ENCODE measurements at regions not wholly inside any gene's neighbourhood (a gene's known extent, or its start where the extent isn't known, plus 50 kb on each side); places are given as distances from the start of the nearest gene placed in this dataset.

GRCh38 chr7:50214126-50214670, 90.3 kb upstream of the IKZF1 start:
- ChIA-PET POLR2A (interaction anchor here (1.0 to 4.5 kb wide), 5 partner anchors 12 to 138 kb away, joined by 3 to 26 read pairs (median 4); partner anchors contain the start of gene IKZF1), CTCF (interaction anchor here (1.0 to 2.5 kb wide), 5 partner anchors 95 to 204 kb away, joined by 3 to 13 read pairs (median 5); no protein-coding TSS in a partner anchor)
- H3K27ac Mint-ChIP-seq, result peak overlapping the region; percentile 84

DNA sequence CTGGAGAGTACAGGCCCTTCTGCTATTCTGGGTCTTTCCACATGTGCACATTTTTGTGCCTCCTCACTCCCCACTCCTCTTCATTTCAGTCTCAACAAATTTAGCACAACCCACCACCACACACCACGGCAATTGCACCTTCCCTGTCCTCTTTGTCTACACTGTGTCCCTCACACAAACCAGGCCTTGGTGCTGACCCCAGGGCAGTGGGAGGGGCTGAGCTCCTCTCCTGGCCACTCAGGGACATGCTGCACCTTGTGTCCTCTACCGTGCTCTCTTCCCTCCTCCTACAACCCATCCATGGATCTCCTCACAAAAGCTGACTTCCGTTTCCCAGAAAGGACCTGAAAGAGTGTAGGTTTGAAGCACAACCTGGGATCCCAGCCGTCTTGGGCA, 90.9 kb upstream of the IKZF1 start:
- Mint-ChIP-seq H3K4me3 (no peak overlapping the region), H3K9me3 (no peaks in the 10 kb centered on the region), H3K36me3 (ENCODE audit: low read depth) (no peaks in the 10 kb centered on the region), H3K4me1 (peaks cover 61% of the 10 kb centered on the region), H3K27me3 (no peaks in the 10 kb centered on the region), H3K27ac (peak overlapping the region; percentile 84)
- TF ChIP-seq, protein P1, sequence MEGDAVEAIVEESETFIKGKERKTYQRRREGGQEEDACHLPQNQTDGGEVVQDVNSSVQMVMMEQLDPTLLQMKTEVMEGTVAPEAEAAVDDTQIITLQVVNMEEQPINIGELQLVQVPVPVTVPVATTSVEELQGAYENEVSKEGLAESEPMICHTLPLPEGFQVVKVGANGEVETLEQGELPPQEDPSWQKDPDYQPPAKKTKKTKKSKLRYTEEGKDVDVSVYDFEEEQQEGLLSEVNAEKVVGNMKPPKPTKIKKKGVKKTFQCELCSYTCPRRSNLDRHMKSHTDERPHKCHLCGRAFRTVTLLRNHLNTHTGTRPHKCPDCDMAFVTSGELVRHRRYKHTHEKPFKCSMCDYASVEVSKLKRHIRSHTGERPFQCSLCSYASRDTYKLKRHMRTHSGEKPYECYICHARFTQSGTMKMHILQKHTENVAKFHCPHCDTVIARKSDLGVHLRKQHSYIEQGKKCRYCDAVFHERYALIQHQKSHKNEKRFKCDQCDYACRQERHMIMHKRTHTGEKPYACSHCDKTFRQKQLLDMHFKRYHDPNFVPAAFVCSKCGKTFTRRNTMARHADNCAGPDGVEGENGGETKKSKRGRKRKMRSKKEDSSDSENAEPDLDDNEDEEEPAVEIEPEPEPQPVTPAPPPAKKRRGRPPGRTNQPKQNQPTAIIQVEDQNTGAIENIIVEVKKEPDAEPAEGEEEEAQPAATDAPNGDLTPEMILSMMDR (IDR thresholded peaks at IDR 0.05), result no peak
- ChIA-PET POLR2A (interaction anchor here (1.0 to 4.5 kb wide), 9 partner anchors 13 to 151 kb away, joined by 3 to 26 read pairs (median 4); partner anchors contain the start of gene IKZF1), CTCF (interaction anchor here (1.0 to 2.5 kb wide), 6 partner anchors 95 to 205 kb away, joined by 3 to 13 read pairs (median 5); no protein-coding TSS in a partner anchor)
- intact Hi-C loops (cut with micrococcal nuclease), result loop anchor here (1.0 to 2.0 kb wide), 5 partner anchors 9 to 205 kb away; no protein-coding TSS in a partner anchor
- no peak for DNase-seq
- no peak for ATAC-seq (ENCODE audit: low read depth)

More at GRCh38 chr7:50214126-50214670, 90.3 kb upstream of the IKZF1 start:
- ATAC-seq (ENCODE audit: low read depth), result no peak
- Mint-ChIP-seq H3K36me3 (ENCODE audit: low read depth) (no peaks in the 10 kb centered on the region), H3K9me3 (no peaks in the 10 kb centered on the region), H3K27me3 (no peaks in the 10 kb centered on the region), H3K4me1 (peaks cover 58% of the 10 kb centered on the region), H3K4me3 (no peak overlapping the region)
- DNase-seq, result no peak
- TF ChIP-seq, protein P1 (IDR thresholded peaks at IDR 0.05), result no peak
- intact Hi-C loops (cut with micrococcal nuclease), result no loop called here

- TF ChIP-seq, protein P1 (IDR thresholded peaks at IDR 0.05), result no peak
- H3K9me3 Mint-ChIP-seq, result no peaks in the 10 kb centered on the region
- POLR2A ChIA-PET, result interaction anchor here (0.8 to 4.5 kb wide), 16 partner anchors 44 to 201 kb away, joined by 3 to 26 read pairs (median 4); partner anchors contain the start of gene IKZF1
- peak overlapping the region; percentile 84 for H3K27ac Mint-ChIP-seq
- no peaks in the 10 kb centered on the region for H3K27me3 Mint-ChIP-seq
- ATAC-seq (ENCODE audit: low read depth), result peak; percentile 91
- no peaks in the 10 kb centered on the region for H3K36me3 Mint-ChIP-seq (ENCODE audit: low read depth)
- DNase-seq, result no peak
- intact Hi-C loops (cut with micrococcal nuclease), result loop anchor here (1.0 to 2.0 kb wide), 8 partner anchors 9 to 206 kb away; no protein-coding TSS in a partner anchor
- H3K4me1 Mint-ChIP-seq, result peaks cover 63% of the 10 kb centered on the region
- H3K4me3 Mint-ChIP-seq, result peak overlapping the region; percentile 70
- CTCF ChIA-PET, result interaction anchor here (0.5 to 2.5 kb wide), 10 partner anchors 54 to 205 kb away, joined by 3 to 13 read pairs (median 4); no protein-coding TSS in a partner anchor
These were observed 91.6 kb upstream of the IKZF1 start for GRCh38 chr7:50212666-50213621.

GRCh38 chr7:50212016-50212325, 92.5 kb upstream of the IKZF1 start:
- Mint-ChIP-seq H3K27me3 (no peaks in the 10 kb centered on the region), H3K27ac (peak overlapping the region; percentile 84), H3K9me3 (no peaks in the 10 kb centered on the region), H3K4me1 (peaks cover 60% of the 10 kb centered on the region), H3K36me3 (ENCODE audit: low read depth) (no peaks in the 10 kb centered on the region), H3K4me3 (no peak overlapping the region)
- DNase-seq (no peak), ATAC-seq (ENCODE audit: low read depth) (no peak)
- POLR2A ChIA-PET, result interaction anchor here (1.0 to 4.5 kb wide), 6 partner anchors 56 to 202 kb away, joined by 3 to 26 read pairs (median 4); partner anchors contain the start of gene IKZF1
- CTCF ChIA-PET, result interaction anchor here (1.1 to 2.5 kb wide), 5 partner anchors 55 to 156 kb away, joined by 4 to 11 read pairs (median 6); no protein-coding TSS in a partner anchor
- TF ChIP-seq, protein P1 (IDR thresholded peaks at IDR 0.05), result no peak
- intact Hi-C loops (cut with micrococcal nuclease), result loop anchor here (1.0 to 2.0 kb wide), 7 partner anchors 17 to 207 kb away; no protein-coding TSS in a partner anchor
